OCI-LY7 (cell line): ENCODE measurements at regions not wholly inside any gene's neighbourhood (a gene's known extent, or its start where the extent isn't known, plus 50 kb on each side); places are given as distances from the start of the nearest gene placed in this dataset.

Source experiments
- CTCF ChIP-seq: fragments of 200-600 bp; sonication (generic); conservative IDR thresholded peaks from 2 replicates; pipeline ENCODE4 v1.5.1; 2014; ENCODE audit warnings: mild to moderate bottlenecking, antibody characterized with exemption, low read length, moderate library complexity, mixed read lengths
- EZH2phosphoT487 ChIP-seq: fragments of 200-600 bp; sonication (generic); IDR thresholded peaks from 2 replicates; pipeline ENCODE4 v1.6.1; 2018; ENCODE audit warnings: low read depth, borderline replicate concordance, mild to moderate bottlenecking, mixed run types, antibody characterized with exemption, low read length, moderate library complexity, mixed read lengths

GRCh38 chr11:134957540-134958335, 545.7 kb upstream of the B3GAT1 start:
- TF ChIP-seq CTCF (no peak), EZH2phosphoT487 (no peak)
